Muscle of arm (tissue), 1 donor: ENCODE measurements at regions not wholly inside any gene's neighbourhood (a gene's known extent, or its start where the extent isn't known, plus 50 kb on each side); places are given as distances from the start of the nearest gene placed in this dataset.
A peak's percentile ranks its signal among the peaks of the same experiment; 100 is the strongest.

Experiments used
- DNase-seq: peaks from one replicate; pipeline ENCODE4 v3.0.0-alpha.2; 2013

DNA sequence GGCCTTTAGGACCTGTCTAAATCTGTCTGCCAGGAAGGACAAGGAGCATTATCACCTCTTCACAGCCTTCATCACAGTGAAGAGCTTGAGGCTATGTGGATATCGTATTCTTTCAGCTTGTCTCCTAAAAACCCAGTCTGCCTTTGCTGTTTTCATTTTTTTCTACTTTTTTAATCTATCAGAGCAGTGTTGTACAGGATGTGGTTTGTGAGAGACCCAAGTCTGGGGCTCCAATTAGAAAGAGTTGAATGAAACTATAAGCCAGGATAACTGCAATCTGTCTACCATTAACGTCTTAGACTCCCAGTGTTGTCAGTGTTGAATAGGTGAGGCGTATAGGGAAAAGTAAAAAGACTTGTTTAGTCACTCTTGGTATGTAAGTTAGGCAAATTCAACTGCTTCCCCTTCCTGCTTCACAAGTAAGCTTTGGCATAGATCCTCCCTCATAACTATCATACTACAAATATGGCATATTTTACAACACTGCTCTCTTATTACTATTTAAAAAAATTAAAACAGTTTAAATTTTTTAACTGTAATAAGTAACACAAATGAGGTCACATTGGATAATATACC is 1225.8 kb upstream of the PRMT6 start:
- DNase-seq: no peak

- DNase-seq: no peak
Measured at GRCh38 chr1:105838071-105838470, 1218.4 kb upstream of the PRMT6 start.

DNA sequence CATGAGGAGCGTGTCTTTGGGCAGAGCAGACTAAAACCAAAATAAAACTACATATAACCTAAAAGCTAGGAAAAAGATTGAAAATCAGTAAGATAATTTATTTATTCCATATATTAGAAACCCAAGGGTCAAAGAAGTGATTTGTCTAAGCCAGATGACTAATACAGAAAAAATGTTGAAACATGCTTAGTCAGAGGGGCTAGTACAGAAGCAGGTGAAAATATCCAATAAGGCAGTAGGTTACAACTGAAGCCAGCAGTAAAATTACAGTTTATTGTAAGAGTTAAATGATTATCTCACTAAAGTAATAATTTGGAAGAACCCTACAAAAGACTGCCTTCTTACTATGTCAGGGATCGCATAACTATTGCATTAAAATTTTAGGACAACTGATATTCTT is 1190.9 kb upstream of the PRMT6 start:
- no peak for DNase-seq

DNA sequence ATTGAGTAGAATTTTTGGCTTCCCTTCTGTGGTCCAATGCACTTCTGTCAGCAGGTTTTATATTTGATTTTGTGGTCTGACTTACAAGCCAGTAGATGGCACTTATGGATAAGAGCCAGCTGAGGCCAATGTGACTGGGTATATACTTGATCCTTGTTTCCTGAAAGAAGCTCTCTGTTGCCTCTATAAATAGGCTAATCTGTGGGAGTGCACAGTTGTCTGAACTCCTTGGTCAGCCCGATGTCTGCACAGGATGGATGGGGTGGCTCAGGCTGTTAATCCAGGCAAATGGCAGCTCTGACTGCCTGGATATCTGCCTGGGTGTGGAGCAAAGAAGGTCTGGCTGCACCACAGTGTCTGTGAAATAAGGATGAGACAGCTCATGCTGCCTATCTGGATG is 1183.7 kb upstream of the PRMT6 start:
- no peak for DNase-seq

DNA sequence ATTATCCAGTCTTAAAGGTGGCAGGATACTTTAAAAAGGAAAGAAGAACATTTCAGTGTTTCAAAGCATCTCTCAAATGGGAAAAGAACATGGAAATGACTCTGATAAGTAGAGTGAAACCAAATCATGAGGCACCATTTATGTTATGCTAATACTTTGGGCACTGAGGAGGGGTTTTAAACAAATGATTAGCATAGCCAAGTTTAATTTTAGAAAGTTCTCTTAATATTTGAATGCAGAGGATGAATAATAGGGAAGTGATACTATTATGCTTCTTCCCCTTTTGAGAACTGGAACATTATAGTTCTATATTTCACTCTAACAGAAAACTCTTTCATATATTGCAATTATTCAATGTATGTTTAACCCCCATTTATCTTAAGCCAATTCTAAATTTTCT is 1181.9 kb upstream of the PRMT6 start:
- DNase-seq: no peak

- DNase-seq: no peak
Measured at GRCh38 chr1:105886309-105886708, 1170.2 kb upstream of the PRMT6 start.

- DNase-seq: no peak
Measured at GRCh38 chr1:105891308-105891707, 1165.2 kb upstream of the PRMT6 start.

DNA sequence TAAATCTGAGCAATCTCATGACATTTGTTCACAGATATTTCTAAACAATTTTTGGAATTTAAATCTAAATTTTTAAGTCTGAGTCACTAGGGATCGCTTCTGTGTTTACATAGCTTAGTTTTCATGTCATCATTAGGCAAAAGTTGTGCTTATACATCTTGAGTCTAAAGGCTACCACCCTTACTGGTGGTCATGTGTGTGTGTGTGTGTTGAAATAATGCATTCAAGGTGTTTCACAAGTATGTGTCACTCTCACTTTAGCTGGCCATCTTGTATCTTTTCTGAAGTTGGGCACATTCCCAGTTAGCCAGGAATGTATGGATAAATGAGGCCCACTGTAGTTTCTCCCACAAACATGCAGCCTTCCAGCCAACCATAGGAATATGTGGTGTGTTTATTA is 1162.5 kb upstream of the PRMT6 start:
- no peak for DNase-seq

- DNase-seq: no peak
Measured at GRCh38 chr1:105909811-105910210, 1146.7 kb upstream of the PRMT6 start.

GRCh38 chr1:105914403-105914802 is 1142.1 kb upstream of the PRMT6 start:
- no peak for DNase-seq

GRCh38 chr1:105934806-105935205 is 1121.7 kb upstream of the PRMT6 start:
- no peak for DNase-seq

DNA sequence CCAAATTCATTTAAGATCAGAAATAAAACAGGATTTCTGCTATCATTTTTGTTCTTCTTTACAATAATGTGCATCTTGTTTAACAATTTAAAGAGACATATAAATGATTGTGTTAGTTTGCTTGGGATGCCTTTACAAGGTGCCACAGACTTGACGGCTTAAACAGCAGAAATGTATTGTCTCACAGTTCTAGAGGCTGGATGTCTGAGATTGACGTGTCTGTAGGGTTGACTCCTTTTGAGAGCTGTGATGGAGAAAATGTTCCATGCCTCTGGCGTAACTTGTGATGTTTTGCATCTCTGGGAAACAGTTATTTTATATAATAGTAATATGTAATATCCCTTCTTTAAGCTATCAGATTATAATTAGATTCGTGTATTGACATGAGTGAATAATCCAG is 1091.6 kb upstream of the PRMT6 start:
- DNase-seq: no peak

DNA sequence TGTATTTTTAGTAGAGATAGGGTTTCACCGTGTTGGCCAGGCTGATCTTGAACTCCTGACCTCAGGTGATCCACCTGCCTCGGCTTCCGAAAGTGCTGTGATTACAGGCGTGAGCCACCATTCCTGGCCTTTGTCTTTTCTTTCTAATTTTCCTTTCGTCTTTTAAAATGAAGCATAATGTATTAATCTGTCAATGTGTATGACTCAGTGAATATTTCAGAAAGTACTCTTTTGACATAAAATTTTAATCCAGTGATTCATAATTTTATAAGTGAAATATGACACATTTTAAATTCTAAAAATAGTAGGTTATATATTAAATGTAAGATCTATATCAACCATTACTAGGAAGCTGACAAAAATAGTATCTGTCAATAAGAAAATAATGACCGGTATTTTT is 1059.0 kb upstream of the PRMT6 start:
- DNase-seq: no peak

- no peak for DNase-seq
Measured at GRCh38 chr1:106022312-106022902, 1034.1 kb upstream of the PRMT6 start.

- DNase-seq: peak; percentile 13
Measured at GRCh38 chr1:106027871-106028270, 1028.6 kb upstream of the PRMT6 start.

GRCh38 chr1:106037526-106037925 is 1018.9 kb upstream of the PRMT6 start:
- no peak for DNase-seq

DNA sequence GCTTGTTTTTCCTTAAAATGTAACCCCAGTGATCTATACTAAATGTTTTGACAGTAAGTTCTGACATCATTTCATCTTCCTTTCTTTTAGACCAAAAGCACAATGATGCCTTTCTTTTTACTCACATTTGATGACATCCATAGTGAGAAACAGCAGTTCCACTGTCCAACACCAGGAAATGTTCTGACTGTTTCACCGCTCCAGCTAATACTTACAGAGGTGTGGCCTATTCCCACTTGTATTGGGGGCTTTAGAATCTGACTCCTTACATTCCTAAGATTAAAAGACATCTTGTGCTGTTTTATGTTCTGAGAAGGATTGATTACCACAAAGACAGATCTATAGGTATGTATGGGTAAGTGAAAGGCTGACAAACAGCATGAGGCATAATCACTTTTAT is 1018.2 kb upstream of the PRMT6 start:
- no peak for DNase-seq

DNA sequence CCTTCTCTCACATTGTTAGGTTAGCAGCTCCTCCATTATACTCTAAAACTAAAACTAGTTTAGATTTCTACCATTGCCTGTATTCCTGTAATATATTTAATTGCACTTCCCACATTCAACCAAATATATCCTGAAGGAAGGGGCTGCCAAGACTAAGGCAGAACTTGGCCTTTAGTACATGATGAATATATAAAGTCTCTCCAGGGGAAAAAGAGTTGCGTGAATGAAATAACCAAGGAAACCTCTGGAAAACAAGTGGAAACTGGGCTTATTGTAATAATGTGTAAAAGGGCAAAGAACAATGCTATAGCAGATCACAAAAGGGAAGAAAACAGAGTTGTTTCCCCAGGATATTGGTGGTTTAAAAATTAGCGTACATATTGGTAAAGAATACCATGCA is 1012.5 kb upstream of the PRMT6 start:
- DNase-seq: peak; percentile 28

GRCh38 chr1:106047210-106047609 is 1009.3 kb upstream of the PRMT6 start:
- no peak for DNase-seq

DNA sequence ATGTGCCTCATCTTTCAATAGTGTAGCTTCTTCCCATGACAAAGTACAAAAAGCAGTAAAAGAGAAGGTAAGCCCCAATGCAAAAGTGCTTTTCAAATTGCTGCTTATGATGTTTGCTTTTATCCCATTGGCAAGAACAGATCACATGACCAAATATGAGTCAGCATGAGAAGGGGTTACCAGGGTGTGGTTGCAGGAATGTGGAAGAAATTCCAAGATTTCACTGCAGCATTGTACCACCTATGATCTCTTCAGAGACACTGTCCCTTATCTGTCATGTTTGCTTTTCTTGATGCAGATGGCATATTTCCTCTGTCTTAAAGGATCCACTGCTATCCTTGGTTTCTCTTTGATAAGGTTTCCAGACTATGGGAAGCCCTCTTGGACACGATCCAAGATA is 1006.9 kb upstream of the PRMT6 start:
- DNase-seq: no peak

DNA sequence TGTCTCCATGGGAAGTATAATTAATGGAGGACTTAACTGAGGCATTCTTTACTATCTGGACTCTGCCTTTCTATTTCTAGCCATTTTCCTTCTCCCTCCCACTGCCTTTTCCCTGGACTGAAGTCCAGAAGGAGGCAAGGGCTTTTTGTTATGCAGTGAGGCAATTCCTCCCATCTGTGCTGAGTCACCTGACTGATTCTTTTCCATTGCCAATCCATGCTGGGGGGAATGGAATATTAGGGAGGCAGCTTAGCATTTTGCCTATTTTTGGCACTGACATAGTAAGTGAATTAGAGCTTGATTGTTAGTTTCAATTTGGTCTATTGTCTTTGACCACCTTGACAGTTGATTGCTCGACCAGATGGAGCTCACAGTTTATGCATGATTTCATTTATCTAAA is 1000.6 kb upstream of the PRMT6 start:
- DNase-seq: no peak

DNA sequence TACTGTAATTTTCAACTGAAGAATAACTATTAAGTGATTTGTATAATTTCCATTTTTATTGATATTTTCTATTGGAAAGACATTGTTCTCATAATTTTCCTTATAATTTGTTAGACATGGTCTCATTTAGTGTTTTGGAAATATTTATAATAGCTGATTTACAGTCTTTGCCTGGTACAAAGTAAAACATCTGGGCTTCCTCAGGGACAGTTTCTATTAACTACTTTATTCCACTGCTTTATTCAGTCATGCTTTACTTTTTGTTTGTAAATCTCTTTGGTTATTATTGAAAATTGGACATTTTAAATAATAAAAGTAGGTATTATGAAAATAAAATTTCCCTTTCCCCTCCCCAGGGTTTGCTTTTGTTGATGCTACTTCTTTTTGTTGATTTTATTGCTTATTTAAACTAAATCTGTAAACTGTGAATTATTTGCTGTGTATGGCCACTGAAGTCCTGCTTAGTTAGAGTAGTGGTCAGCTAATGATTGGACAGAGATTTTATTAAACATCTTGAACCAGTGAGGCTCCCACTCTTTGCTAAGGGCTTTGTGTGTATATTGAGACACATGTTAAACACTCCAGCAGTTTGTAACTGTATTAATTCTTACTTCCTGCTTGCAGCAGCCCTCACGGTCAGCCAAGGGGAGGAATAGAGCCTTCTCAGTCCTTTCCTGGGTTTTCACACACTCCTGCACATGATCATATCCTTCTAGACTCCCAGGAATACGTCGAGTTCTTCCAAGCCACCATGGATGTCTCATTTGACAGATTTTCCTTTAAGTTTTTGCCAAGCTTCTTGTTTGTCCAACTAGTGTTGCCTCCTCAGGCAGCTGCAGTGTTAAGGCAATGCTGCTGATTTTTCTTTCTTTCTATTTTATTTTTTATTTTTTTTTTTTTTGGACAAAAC is 994.6 kb upstream of the PRMT6 start:
- peak; percentile 38 for DNase-seq

GRCh38 chr1:106063510-106063909 is 993.0 kb upstream of the PRMT6 start:
- DNase-seq: no peak
